Right hindlimb (tissue), 1 donor: ENCODE measurements at regions not wholly inside any gene's neighbourhood (a gene's known extent, or its start where the extent isn't known, plus 50 kb on each side); places are given as distances from the start of the nearest gene placed in this dataset.

Experiments
- DNase-seq: peaks from one replicate; pipeline ENCODE4 v3.0.0-alpha.2; 2018

DNA sequence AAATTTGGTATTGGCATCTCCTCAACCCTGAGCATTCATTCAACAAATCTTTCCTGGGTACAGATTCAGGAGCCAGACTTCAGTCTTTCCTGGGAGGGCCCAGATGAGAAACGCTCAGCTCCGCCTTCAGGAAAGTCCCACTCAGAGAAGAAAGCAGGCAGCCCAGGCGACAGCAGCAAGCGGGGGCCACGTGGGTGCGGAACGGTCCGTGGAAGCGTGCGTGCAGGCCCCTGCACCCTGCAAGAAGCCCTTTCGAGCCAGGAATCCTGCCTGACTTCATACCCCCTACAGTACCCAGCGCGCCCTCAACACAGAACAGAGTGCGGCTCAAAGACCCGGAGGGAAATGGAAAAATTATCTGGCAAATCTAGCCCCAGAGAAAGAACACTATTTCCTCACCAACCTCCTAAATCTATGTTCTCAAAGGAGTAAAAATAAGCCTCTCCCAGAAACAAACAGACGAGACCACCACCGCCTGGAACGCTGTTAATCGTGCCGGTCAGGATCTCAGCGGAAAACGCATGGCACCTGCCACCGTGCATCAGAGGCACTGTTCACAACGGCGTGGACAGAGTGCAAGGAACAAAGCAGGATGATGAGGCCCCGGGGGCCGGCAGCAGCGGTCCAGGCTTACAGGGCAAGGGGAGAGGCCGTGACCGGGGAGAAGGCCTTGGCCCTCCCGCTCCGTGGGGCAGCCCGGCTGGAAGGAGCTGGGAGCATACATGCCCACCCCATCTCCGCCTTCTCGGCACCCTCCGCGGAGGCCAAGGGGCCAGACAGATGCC lies 318.3 kb downstream of the EIPR1 start:
- DNase-seq = no peak

GRCh38 chr2:3054066-3054465 lies 323.6 kb downstream of the EIPR1 start:
- DNase-seq = no peak

DNA sequence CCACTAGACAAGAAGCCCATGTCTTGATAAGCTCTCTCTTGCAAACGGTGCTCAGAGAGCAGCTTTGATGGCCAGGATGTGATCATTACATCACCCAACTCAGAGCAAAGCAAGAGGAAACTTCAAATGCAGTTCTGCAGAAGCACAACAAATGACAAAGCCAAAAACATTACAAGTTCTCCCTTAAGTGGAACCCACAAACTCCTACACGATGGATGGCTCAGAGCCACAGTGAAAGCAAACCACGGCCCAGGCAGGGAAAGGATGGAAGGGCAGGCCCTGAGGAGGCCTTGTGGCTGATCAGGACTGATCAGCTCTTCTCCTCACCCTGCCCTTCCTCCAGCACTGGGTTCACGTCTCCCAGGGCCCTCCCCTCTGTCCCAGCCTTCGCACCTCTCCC lies 326.4 kb downstream of the EIPR1 start:
- no peak for DNase-seq

- DNase-seq = no peak
Measured at GRCh38 chr2:3046170-3046865, 331.3 kb downstream of the EIPR1 start.

- DNase-seq = no peak
Measured at GRCh38 chr2:3045318-3045921, 332.2 kb downstream of the EIPR1 start.

GRCh38 chr2:3044587-3045317 lies 332.9 kb downstream of the EIPR1 start:
- no peak for DNase-seq

- DNase-seq = no peak
Measured at GRCh38 chr2:3043726-3044125, 333.9 kb downstream of the EIPR1 start.

DNA sequence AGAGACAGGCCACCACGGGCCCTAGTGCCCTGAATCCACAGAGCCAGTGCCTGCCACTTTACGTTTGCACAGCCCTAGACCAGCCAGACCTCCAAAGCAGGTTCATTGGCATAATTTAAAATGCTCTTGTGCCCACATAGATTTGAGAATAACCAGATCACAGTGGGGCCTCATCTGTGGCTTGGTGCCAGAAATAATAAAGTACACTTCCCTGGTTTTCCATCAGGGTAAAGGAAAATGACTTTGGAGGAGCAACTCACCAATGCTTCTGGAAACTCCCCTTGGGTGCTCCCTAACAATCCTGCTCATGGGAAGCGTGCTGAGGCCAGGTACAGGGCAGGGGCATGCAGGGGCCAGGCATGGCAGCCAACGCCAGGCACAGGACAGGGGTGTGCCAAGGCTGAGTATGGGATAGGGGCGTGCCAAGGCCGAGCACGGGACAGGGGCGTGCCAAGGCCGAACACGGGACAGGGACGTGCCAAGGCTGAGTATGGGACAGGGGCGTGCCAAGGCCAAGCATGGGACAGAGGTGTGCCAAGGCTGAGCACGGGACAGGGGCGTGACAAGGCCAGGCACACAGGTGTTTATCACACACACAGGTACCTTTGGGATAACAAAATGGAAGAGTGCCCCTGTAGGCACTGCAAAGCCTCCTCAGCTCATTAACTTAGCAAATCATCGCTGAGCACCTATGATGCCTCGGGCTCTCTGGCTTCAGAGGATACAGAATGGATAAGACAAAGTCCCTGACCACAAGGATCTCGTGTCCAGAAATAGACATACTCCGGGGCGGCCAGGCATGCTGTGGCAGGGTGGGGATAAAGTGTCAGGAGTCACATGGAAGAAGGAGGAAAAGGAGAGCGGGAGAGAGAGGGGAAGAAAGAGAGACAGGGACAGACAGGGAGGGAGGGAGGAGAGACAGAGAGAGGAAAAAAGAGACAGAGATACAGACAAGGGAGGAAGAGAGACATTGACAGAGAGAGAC lies 334.7 kb downstream of the EIPR1 start:
- DNase-seq = no peak

DNA sequence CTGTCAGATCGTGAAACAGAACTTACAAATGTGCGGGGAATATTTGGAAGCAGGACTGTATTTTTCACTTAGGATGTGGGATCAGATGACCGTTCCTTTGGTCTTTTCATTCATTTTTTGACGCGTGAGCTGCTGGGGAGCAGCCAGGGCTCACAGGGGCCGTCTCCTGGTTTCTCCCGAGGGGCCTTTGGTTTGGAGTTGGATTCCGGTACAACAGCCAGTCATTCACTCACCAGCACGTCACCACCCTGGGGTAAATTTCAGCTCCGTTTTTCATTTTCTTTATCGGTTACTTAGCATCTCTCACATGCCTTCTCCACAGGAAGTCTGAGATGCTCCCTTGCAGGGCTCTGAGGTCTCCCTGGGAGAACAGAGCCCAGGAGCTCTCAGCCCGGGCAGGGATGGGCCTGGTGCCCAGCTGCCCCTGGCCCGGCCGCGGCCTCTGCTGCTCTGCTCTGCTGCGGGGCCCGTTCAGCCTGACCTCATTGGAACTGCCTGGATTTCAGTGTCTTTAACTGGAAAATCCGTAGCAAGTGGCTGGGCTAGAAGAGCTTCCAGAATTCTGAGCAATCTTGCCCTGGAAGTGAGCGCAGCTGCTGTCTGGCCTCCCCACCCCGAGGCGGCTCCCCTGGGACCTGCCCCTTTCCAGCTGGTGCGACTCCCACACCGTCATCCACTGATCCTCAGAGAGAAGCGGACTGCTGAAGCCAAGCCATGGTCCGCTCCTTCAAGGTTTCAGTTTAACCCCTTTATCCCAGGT lies 335.6 kb downstream of the EIPR1 start:
- DNase-seq = peak; percentile 75

DNA sequence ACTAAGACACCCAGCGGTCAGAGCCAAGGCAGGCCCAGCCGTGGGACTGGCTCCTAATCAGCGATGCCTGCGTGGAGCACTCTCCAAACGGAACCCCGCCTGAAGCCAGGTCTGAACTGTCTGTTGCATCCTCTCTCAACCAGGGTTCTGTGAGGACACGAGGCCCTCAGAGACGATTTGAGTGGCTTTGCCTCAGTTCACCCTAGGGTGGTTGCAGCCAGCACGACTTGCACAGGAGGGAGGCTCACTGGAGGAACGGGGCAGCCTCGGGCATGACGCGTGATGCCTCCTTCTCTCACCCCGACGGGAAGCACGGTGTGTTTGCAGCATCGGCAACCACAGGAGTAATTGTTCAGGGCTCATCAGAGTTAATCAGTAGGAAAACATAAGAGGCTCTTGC lies 336.4 kb downstream of the EIPR1 start:
- no peak for DNase-seq

GRCh38 chr2:3040496-3041140 lies 337.0 kb downstream of the EIPR1 start:
- DNase-seq = no peak

DNA sequence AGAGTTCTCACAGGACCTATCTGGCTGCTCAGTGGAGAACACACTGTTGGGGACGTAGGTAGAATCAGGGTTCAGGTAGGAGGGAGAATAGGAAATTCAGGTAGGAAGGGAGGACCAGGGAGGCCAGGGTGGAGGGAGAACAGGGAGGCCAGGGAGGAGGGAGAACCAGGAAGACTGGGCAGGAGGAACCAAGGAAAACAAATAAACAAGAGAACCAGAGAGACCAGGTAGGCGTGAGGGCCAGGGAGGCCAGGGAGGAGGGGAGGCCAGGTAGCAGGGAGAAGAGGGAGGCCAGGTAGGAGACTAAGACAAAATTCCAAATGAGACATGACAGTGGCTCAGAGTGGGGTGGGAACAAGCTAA lies 337.6 kb downstream of the EIPR1 start:
- no peak for DNase-seq

- no peak for DNase-seq
Measured at GRCh38 chr2:3039188-3040065, 338.2 kb downstream of the EIPR1 start.

- no peak for DNase-seq
Measured at GRCh38 chr2:3038636-3039035, 339.0 kb downstream of the EIPR1 start.

DNA sequence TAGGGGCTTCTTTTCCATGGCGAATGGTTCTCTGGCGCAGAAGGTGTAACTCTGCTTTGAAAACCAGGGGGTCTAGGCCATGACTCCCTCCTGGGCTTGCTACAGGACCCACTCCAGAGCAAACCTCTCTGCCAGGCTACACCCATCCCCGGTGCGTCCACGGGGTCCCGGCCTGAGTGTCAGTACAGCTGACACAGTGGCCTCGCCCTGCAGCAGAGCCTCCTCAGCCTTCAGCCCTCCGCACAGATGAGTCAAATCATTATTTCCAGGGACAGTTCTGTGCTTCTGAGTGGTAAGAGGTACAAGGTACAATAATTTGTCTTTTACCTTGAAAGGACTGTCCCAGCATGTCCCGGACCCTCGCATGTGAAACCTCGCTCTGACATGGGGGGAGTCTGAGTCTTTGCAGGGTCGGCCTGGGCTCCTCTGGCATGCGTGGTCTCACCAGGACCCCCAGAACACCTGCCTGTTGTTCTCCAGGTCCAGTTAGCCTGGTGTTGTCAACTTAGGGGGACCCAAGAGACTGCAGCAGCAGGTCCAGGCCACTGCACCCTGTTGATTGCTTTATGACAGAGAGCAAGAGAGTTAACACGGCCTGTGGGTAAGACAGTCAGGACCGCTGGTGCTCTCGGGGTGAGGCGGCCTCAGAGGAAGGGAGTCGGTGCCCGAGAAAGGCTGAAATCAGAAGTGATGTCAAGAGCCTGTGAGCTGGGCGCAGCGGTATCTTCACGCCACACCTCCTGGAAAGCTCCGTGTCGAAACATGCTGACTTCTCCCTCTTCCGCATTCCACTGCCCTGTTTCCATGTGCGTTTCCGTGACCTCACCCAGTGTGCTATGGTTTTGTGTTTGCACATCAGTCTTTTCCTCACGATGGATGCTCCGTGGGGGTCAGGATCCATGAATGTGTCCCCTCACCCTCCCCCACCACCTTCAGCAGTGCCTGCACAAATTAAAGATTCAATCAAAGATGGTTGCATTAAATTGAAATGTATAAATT lies 340.1 kb downstream of the EIPR1 start:
- DNase-seq = no peak

- no peak for DNase-seq
Measured at GRCh38 chr2:3036432-3037125, 341.0 kb downstream of the EIPR1 start.

GRCh38 chr2:3035385-3036050 lies 342.1 kb downstream of the EIPR1 start:
- DNase-seq = no peak
